ENCODE measurements at regions not wholly inside any gene's neighbourhood (a gene's known extent, or its start where the extent isn't known, plus 50 kb on each side); places are given as distances from the start of the nearest gene placed in this dataset.
"Not testable (repeated sequence)": the region's sequence is repeated elsewhere in the genome, so short reads cannot be mapped to it uniquely, and the experiment has no call there.

GRCh38 chr4:107419052-107419451 is 301.0 kb downstream of the PAPSS1 start:
- Histone ChIP-seq H3K27ac (no peak overlapping the region), H3K4me3 (no peak overlapping the region), H3K27me3 (no peaks in the 10 kb centered on the region), H3K9me3 (no peaks in the 10 kb centered on the region), H3K36me3 (no peaks in the 10 kb centered on the region), H3K4me1 (no peaks in the 10 kb centered on the region)
- ATAC-seq = no peak
- WGBS, 2 donors (ENCODE audit: low coverage in 1 of 2) = 0 to 40% methylated on average over 1 to 2 of the region's 2 CpGs
- TF ChIP-seq EP300 (IDR thresholded peaks at IDR 0.05) (no peak), POLR2A (IDR thresholded peaks at IDR 0.05) (no peak), CTCF (IDR thresholded peaks at IDR 0.05) (no peak), POLR2AphosphoS5 (IDR thresholded peaks at IDR 0.05) (no peak)

GRCh38 chr4:107415490-107415889 is 304.5 kb downstream of the PAPSS1 start:
- H3K36me3 ChIP-seq, H3K27ac ChIP-seq, ATAC-seq, H3K27me3 ChIP-seq, H3K9me3 ChIP-seq, H3K4me1 ChIP-seq, H3K4me3 ChIP-seq: not testable (repeated sequence)
- WGBS, 2 donors (ENCODE audit: low coverage in 1 of 2) = 78 to 94% methylated on average over 3 to 5 of the region's 5 CpGs

GRCh38 chr4:107409872-107410271 is 310.2 kb downstream of the PAPSS1 start:
- not testable (repeated sequence) for H3K27ac ChIP-seq, H3K4me3 ChIP-seq, H3K27me3 ChIP-seq, H3K9me3 ChIP-seq, ATAC-seq, H3K36me3 ChIP-seq, H3K4me1 ChIP-seq
- 100% methylated on average over 1 of the region's 7 CpGs; no CpG with 5 or more reads in 1 of the 2 donors for WGBS, 2 donors (ENCODE audit: low coverage in 1 of 2)

- no peaks in the 10 kb centered on the region for H3K4me1 ChIP-seq
- no peak overlapping the region for H3K27ac ChIP-seq
- no peaks in the 10 kb centered on the region for H3K36me3 ChIP-seq
- H3K9me3 ChIP-seq = no peaks in the 10 kb centered on the region
- H3K4me3 ChIP-seq = no peak overlapping the region
- no peaks in the 10 kb centered on the region for H3K27me3 ChIP-seq
- WGBS, 2 donors (ENCODE audit: low coverage in 1 of 2) = 0 to 56% methylated on average over 1 of the region's 2 CpGs
- no peak for ATAC-seq
- TF ChIP-seq POLR2A (IDR thresholded peaks at IDR 0.05) (no peak), CTCF (IDR thresholded peaks at IDR 0.05) (no peak), POLR2AphosphoS5 (IDR thresholded peaks at IDR 0.05) (no peak), EP300 (IDR thresholded peaks at IDR 0.05) (no peak)
Observed at GRCh38 chr4:107408968-107409367, 311.1 kb downstream of the PAPSS1 start.

- WGBS, 2 donors (ENCODE audit: low coverage in 1 of 2) = 56 to 63% methylated on average over 5 to 6 of the region's 6 CpGs
- Histone ChIP-seq H3K27me3 (no peaks in the 10 kb centered on the region), H3K9me3 (no peaks in the 10 kb centered on the region), H3K4me1 (no peaks in the 10 kb centered on the region), H3K27ac (no peak overlapping the region), H3K4me3 (no peak overlapping the region), H3K36me3 (no peaks in the 10 kb centered on the region)
- TF ChIP-seq EP300 (IDR thresholded peaks at IDR 0.05) (no peak), POLR2A (IDR thresholded peaks at IDR 0.05) (no peak), POLR2AphosphoS5 (IDR thresholded peaks at IDR 0.05) (no peak), CTCF (IDR thresholded peaks at IDR 0.05) (no peak)
- no peak for ATAC-seq
Observed at GRCh38 chr4:107404591-107405300, 315.3 kb downstream of the PAPSS1 start.

GRCh38 chr4:107402291-107402690 is 317.7 kb downstream of the PAPSS1 start:
- no peak overlapping the region for H3K27ac ChIP-seq
- no peaks in the 10 kb centered on the region for H3K9me3 ChIP-seq
- no peaks in the 10 kb centered on the region for H3K27me3 ChIP-seq
- no peak overlapping the region for H3K4me3 ChIP-seq
- no peaks in the 10 kb centered on the region for H3K36me3 ChIP-seq
- ATAC-seq = no peak
- 67 to 79% methylated on average over 4 of the region's 4 CpGs for WGBS, 2 donors (ENCODE audit: low coverage in 1 of 2)
- H3K4me1 ChIP-seq = no peaks in the 10 kb centered on the region
- TF ChIP-seq POLR2A (IDR thresholded peaks at IDR 0.05) (no peak), CTCF (IDR thresholded peaks at IDR 0.05) (no peak), POLR2AphosphoS5 (IDR thresholded peaks at IDR 0.05) (no peak), EP300 (IDR thresholded peaks at IDR 0.05) (no peak)
